ENCODE measurements at regions not wholly inside any gene's neighbourhood (a gene's known extent, or its start where the extent isn't known, plus 50 kb on each side); places are given as distances from the start of the nearest gene placed in this dataset.

GRCh38 chr9:118422508-118422907 is 718.3 kb downstream of the TLR4 start:
- no peak for DNase-seq

- no peak for DNase-seq
Observed at GRCh38 chr9:118423021-118423420, 718.8 kb downstream of the TLR4 start.

- DNase-seq = no peak
Observed at GRCh38 chr9:118423721-118424120, 719.5 kb downstream of the TLR4 start.

- no peak for DNase-seq
Observed at GRCh38 chr9:118426772-118427171, 722.6 kb downstream of the TLR4 start.

- no peak for DNase-seq
Observed at GRCh38 chr9:118438810-118439209, 734.6 kb downstream of the TLR4 start.

- DNase-seq = no peak
Observed at GRCh38 chr9:118439441-118439840, 735.2 kb downstream of the TLR4 start.

- DNase-seq = peak in 1 of 14 donors; percentile 69
Observed at GRCh38 chr9:118444403-118444802, 740.2 kb downstream of the TLR4 start.

- DNase-seq = peak in 1 of 14 donors; percentile 57
Observed at GRCh38 chr9:118446943-118447639, 742.9 kb downstream of the TLR4 start.

- no peak for DNase-seq
Observed at GRCh38 chr9:118449554-118449953, 745.4 kb downstream of the TLR4 start.

- DNase-seq = no peak
Observed at GRCh38 chr9:118455259-118455658, 751.1 kb downstream of the TLR4 start.

GRCh38 chr9:118455788-118456187 is 751.6 kb downstream of the TLR4 start:
- no peak for DNase-seq

GRCh38 chr9:118457171-118458000 is 753.2 kb downstream of the TLR4 start:
- no peak for DNase-seq

GRCh38 chr9:118459913-118460312 is 755.7 kb downstream of the TLR4 start:
- DNase-seq = peak in 1 of 14 donors; percentile 97

- no peak for DNase-seq
Observed at GRCh38 chr9:118463419-118463818, 759.2 kb downstream of the TLR4 start.

- DNase-seq = no peak
Observed at GRCh38 chr9:118473521-118473920, 769.3 kb downstream of the TLR4 start.

GRCh38 chr9:118478752-118479151 is 774.5 kb downstream of the TLR4 start:
- no peak for DNase-seq

GRCh38 chr9:118482306-118482705 is 778.1 kb downstream of the TLR4 start:
- DNase-seq = no peak

- no peak for DNase-seq
Observed at GRCh38 chr9:118483677-118484076, 779.5 kb downstream of the TLR4 start.

GRCh38 chr9:118503236-118503635 is 799.0 kb downstream of the TLR4 start:
- no peak for DNase-seq

- no peak for DNase-seq
Observed at GRCh38 chr9:118510711-118511110, 806.5 kb downstream of the TLR4 start.

GRCh38 chr9:118515947-118516346 is 811.7 kb downstream of the TLR4 start:
- no peak for DNase-seq

GRCh38 chr9:118521261-118521660 is 817.1 kb downstream of the TLR4 start:
- no peak for DNase-seq

GRCh38 chr9:118522093-118523028 is 818.2 kb downstream of the TLR4 start:
- DNase-seq = peak in 4 of 14 donors; percentile 1 to 42 (median 6)
